Mucosa of descending colon (tissue), 3 donors: ENCODE measurements at regions not wholly inside any gene's neighbourhood (a gene's known extent, or its start where the extent isn't known, plus 50 kb on each side); places are given as distances from the start of the nearest gene placed in this dataset.

Experiments used
- ATAC-seq: fragments of 200-7000 bp; cut with Tn5 transposase; one replicate; pipeline ENCODE4 v1.9.1; 2020; ENCODE audit warnings: mild to moderate bottlenecking, moderate library complexity
- DNase-seq, 3 donors: peaks; one replicate each; pipeline ENCODE4 v3.0.0-alpha.2; 2020
- H3K36me3 ChIP-seq: fragments of 200-600 bp; one replicate; pipeline ENCODE4 v1.8.0; 2021; ENCODE audit warnings: low read depth, mild to moderate bottlenecking
- H3K4me1 ChIP-seq: fragments of 200-600 bp; one replicate; pipeline ENCODE4 v1.8.0; 2021; ENCODE audit warnings: low read depth, mild to moderate bottlenecking
- H3K4me3 ChIP-seq: fragments of 200-600 bp; one replicate; pipeline ENCODE4 v1.8.0; 2021; ENCODE audit warnings: mild to moderate bottlenecking
- H3K9me3 ChIP-seq: fragments of 200-600 bp; one replicate; pipeline ENCODE4 v1.8.0; 2021; ENCODE audit warnings: mild to moderate bottlenecking
- CTCF ChIP-seq: fragments of 200-600 bp; IDR thresholded peaks from one replicate; pipeline ENCODE4 v1.8.0; 2022; ENCODE audit warnings: antibody characterized with exemption, mild to moderate bottlenecking
- intact Hi-C, 2 donors: fragments of 100-400 bp; cut with DNase I in 1 of 2; cut with micrococcal nuclease in 1 of 2; formaldehyde crosslinking; loops; one replicate each; pipeline versions ENCODE4 v1.11.0 to v1.11.1; 2022; cut with DNase I, micrococcal nuclease
- donor health status: DM: no; HTN: no; CAD: no; lungs with moderate emphysema.
- donor health status: DM: no; HTN: no; CAD: no.
- donor health status: DM: no; HTN: yes; CAD: no.

DNA sequence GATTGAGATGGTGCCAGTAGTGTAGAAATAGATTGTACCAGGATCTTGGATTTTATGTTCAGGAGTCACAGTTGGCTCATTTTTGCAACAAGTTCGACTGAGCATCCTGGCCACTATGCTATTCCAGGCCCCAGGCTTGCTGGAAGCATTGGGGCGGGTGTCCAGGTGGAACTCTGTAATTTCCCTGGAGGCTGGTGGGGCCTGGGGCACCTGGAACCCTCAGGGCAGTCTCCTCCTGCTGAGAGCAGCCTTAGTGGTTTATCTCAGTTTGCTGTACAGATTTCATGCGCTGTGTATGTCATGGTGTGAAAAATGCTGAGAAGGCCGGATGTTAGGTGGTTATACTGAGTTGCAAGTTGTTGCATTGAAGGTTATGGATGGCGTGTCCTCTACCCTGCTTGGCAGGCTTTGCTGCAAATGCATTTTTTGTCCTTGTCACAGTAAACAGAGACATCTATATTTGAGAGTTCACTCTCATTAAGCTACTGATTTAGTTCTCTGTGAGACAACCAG is 135.1 kb upstream of the MYLIP start:
- no peaks in the 10 kb centered on the region for H3K4me1 ChIP-seq
- ATAC-seq = no peak
- TF ChIP-seq CTCF = no peak
- no peaks in the 10 kb centered on the region for H3K9me3 ChIP-seq
- intact Hi-C loops = no loop called here
- H3K4me3 ChIP-seq = no peak overlapping the region
- DNase-seq = no peak
- H3K36me3 ChIP-seq = no peaks in the 10 kb centered on the region

DNA sequence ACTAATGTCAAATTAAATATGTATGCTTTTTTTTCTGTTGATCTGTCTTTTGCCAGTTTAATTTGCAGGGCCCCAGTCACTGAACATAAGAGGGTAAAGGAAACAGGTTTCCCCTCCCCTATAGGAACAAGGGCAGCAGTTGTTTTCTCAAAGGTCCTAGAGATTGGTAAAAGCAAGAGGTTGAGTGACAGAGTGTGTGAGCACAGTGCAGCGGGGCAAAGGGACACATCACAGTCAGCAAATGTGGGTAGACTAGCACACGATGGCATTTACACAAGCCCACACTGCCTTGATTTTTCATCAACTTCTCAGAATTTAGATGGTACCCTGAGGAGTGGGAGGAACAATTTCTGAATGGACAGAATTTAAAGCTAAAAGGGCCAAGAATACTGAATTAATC is 138.7 kb upstream of the MYLIP start:
- Histone ChIP-seq H3K36me3 (no peaks in the 10 kb centered on the region), H3K4me1 (no peaks in the 10 kb centered on the region), H3K4me3 (no peak overlapping the region), H3K9me3 (no peaks in the 10 kb centered on the region)
- intact Hi-C loops = no loop called here
- DNase-seq (no peak), ATAC-seq (no peak)
- TF ChIP-seq CTCF = no peak

DNA sequence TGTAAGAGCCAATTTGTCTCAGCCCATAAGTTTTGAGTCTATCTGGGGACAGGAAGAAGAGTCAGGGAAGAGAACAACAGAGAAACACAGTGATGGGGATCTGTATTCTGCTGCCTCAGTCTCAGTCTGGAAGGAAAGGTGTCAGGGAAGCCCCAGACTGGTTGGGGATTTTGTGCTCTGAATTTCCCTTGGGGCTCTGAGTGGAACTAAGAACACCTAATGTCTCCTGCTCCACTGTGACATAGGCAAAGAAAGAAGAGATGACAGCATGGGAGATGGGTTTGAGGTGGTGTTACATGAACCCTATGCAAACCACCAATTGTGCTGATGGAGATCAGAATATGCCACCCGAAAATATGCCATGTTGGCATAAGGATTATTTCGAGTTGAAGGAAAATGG is 139.5 kb upstream of the MYLIP start:
- Histone ChIP-seq H3K9me3 (no peaks in the 10 kb centered on the region), H3K36me3 (no peaks in the 10 kb centered on the region), H3K4me1 (no peaks in the 10 kb centered on the region), H3K4me3 (no peak overlapping the region)
- intact Hi-C loops = no loop called here
- TF ChIP-seq CTCF = no peak
- DNase-seq (no peak), ATAC-seq (no peak)

DNA sequence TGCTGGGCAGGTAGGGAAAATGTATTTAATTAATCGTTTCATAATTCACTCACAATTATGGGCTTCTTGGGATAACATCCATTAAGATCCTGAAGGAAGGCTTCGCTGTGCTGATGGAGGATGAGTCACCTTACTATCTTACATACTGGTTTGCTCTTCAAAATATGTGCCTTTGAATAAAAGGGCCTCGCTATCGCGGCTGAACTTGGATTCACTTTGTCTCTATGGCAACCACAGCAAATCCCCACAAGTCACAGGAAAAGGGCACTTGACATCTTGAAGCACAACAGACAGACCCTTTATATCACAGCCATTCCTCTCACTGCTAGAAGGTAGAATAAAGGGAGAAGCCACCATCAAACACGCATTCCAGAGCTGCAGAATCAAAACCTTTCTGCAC is 141.3 kb upstream of the MYLIP start:
- TF ChIP-seq CTCF = no peak
- no peaks in the 10 kb centered on the region for H3K4me1 ChIP-seq
- intact Hi-C loops = no loop called here
- no peaks in the 10 kb centered on the region for H3K36me3 ChIP-seq
- no peak overlapping the region for H3K4me3 ChIP-seq
- DNase-seq = no peak
- no peak for ATAC-seq
- H3K9me3 ChIP-seq = no peaks in the 10 kb centered on the region

DNA sequence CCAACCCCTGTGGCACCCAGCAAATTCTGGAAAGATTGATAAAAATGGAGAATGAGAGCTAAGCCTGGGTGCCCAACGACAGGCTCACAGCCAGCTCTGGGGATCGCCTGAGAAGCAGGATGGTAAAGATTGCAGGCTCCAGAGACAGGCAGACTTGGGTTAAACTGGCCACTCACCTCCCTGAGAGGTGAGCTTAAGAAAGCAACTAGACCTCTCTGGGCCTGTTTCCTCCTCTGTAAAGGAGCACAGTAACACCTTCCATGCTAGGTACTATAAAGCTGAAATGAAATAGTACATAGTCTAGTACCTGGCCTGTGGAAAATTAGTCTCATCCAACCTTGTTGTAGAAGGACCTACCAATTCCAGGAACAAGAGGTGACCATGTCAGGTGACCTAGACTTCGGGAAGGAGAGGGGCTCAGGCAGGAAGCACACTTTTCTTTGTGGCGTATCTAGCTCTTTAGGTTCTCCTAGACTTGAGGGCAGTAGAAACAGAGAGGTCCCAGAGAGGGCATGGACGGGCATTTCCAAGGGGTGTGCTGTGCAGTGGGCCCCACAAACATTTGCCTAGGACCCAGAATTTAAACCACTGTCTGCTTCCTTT is 142.8 kb upstream of the MYLIP start:
- Histone ChIP-seq H3K4me3 (no peak overlapping the region), H3K36me3 (no peaks in the 10 kb centered on the region), H3K9me3 (no peaks in the 10 kb centered on the region), H3K4me1 (no peaks in the 10 kb centered on the region)
- intact Hi-C loops = no loop called here
- ATAC-seq = no peak
- no peak for DNase-seq
- no peak for TF ChIP-seq CTCF
